Activated CD8-positive, alpha-beta memory T cell treated with anti-CD3 and anti-CD28 coated beads, Interleukin-2, amount 50 U/mL, for 24 hours (primary cell): ENCODE measurements at regions not wholly inside any gene's neighbourhood (a gene's known extent, or its start where the extent isn't known, plus 50 kb on each side); places are given as distances from the start of the nearest gene placed in this dataset.

Experiments used
- DNase-seq: peaks from one replicate; pipeline ENCODE4 v3.0.0-alpha.2; 2020; ENCODE audit errors: extremely low read depth

DNA sequence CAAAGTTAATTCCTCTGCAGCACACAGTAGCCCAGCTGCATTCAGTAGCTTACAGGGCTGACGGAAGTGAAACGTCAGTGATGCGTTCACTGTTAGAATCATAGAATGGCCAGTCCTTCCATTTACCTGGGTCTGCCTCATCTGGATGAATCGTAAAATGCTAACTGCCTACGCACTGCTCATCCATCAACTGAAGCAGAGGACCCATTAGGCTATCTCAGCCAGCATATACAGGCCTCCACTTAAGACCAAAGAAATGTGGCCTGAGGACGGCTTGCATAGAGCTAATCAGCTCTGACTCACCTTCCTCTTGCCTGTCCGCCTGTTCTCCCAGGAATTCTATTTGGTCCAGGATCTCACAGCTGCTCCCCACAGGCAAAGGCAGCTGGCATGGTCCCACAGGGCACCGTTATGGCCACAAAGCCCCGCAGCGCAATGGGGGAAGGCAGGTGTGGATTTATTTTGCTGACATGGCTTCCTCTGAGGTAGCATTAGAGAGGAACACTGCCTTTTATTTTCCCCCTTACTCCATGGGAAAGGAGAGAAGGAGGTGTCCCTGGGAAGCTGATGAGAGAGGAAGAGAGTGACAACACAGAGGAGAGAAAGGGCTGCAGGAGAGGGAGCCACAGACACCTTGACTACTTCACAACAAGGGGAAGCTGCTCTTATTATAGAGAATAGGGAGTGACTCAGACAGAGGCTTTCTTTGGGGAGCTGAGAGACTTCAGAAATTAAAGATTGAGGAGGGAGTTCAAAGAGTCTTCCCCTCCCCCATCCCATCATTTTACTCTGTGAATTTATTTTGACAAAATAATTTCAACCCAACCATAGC lies 177.6 kb downstream of the HHIPL2 start:
- DNase-seq: no peak

DNA sequence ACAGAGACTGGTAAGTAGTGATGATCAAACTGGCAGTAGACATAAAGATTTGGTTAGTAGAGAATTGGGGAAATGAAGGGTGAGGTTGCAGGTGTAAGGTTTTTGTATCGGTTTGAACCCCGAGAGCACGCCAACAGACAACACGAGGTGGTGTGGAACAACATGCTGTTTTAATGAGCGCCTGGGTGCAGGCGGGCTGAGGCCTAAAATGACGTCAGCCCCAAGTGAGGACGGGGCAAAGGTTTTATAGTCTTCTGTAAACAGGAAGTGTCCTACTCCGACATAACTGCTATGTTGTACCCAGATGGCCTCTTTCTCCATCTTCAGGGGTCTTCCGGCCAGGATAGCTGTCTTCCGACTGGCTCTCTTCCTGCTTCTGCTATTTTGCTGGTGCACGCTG lies 178.8 kb downstream of the HHIPL2 start:
- no peak for DNase-seq

DNA sequence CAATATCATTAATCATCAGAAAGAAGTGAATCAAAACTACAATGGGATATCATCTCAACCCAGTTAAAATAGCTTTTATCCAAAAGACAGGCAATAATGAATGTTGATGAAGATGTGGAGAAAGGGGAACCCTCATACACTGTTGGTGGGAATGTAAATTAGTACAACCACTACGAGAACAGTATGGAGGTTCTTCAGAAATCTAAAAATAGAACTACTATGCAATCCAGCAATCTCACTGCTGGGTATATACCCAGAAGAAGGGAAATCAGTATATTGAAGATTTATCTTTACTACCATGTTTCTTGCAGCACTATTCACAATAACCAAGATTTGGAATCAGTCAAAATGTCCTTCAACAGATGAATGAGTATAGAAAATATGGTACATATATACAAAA lies 189.8 kb downstream of the HHIPL2 start:
- no peak for DNase-seq

DNA sequence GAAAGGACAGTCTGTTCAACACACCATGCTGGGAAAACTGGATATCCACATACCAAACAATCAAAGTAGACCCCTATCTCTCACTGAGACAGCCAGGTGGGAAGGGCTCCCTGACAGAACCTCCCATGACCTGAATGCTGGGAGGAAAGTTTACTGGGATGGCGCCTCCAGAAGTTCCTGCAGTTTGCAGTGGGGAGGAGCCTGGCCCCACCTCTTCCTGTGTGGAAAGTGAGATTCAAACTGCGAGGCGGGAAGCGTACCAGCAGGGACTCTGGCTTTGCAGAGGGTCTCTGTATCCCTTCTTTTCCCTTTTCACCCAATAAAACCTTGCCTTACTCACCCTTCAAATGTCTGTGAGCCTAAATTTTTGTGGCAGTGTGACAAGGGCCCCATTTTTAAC lies 190.7 kb downstream of the HHIPL2 start:
- no peak for DNase-seq

DNA sequence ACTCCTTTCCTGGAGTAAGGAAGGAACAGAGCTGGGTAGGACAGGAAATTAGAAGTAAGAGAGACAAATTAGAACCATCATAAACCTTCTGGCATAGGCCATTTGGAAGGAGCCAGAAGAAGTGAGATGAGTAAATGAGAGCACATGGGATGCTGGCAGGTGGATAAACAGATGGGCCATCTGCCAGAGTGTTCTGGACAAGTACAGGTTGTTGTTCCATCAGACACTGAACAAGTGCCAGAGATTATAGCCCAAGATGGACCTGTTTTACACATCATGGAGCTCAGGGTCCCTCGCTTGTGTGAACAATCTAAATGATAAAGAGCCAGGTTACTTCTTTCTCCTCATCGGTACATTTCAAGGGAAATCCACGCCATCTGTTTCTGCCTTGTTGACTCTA lies 200.3 kb downstream of the HHIPL2 start:
- no peak for DNase-seq

DNA sequence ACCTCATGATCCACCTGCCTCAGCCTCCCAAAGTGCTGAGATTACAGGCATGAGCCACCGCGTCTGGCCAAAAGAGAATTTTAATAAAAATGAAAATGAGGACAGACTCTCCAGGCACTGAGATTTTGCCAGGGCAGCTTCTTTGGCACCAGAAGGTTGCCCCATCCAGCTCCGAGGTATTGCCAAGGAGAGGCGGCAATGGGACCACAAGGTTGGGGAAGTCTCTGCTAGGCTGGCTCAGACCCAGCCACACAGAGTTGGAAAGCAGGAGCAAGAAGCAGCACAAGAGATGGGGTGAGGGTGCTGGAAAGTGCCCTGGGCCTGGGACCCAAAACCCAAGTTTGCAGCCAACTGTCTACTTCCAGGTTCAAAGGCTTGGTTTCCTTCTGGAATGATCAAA lies 200.9 kb downstream of the HHIPL2 start:
- DNase-seq: no peak

DNA sequence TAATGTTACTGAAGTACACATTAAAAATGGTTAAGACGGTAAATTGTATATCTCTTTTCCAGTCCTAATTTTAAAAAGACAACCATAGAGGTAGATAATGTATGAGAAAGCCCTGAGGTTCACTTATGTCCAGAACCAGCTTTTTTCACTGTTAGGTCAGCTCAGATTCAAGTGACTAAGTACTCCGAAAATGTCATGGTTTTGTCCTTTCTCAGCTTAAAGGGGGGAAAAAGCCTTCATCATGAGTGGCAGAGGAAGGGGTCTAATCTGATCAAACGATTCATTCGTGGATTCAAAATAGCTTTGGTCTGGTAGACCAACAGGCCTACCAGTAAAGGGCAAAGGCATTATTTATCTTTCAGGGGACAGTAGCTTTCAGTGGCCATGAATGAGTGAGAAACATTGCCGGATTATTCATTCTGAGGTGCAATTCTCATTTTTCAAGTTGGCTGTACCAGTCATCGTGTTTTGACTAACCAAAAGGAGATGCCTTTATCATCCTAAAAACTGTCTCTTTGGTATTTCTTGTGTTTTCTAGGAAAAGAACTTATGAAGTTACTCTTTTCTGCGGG lies 208.4 kb downstream of the HHIPL2 start:
- no peak for DNase-seq

DNA sequence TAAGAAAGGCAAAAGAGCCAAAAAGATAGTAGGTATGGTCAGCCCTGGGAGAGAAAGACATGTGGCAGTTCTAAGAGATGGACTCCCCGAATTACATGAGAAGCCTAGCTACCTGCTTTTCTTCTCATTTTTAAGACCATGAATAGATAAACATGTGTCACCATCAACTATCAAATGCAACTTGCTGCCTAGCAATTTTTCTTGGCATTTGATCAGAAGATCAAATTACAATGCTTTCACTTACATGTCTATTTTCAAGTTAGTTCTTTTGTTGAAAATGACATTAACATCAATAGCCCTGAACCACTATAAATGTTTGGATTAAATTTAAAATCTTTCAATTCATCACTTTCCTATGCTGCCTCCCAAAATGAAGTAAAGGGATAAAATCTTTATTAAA lies 212.3 kb downstream of the HHIPL2 start:
- no peak for DNase-seq

DNA sequence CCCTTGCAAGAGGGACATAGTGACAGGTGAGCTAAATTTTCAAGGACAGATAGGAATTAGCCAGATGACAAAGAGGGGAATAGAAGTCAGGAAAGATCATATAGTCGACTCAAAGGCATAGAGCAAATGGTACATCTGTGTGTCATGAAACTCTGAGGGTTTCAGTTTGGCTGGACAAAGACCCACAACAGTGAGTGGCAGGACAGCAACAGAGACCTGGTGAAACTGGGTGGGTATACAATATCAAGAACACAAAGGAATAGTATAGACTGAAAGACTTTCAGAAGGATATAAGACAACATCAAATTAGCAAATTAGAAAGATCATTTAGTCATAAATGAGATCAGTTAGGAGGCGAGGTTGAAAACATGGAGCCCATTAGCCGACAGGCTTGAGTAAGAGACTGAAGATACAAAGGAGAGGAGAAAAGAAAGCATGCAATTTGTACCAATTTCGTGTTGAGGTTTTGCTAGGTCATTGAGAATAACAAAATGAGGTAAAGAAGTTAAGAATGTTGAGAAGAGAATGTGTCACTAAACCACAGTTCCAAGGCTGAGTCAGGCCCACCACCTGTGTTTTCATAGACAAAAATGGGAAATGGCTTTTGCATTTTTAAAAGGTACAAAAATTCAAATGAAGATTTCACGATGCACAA lies 213.8 kb downstream of the HHIPL2 start:
- no peak for DNase-seq

DNA sequence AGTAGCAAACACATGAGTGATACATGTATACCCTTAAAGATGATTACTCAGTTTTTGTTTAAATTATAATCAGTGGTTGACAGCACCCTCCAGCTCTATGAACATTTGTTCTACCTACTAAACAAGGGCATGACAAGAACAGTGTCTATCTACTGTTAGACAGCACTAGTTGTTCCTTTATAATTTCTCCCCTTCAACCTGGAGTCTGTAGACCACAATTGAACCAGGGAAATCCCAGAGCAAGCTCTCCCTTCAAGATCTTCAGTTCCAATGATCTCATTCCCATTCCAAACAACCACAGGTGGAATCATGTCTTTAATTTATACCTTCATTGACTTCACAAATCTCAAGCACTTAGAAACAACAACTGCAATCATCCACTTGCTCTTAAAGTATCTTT lies 216.1 kb downstream of the HHIPL2 start:
- no peak for DNase-seq

DNA sequence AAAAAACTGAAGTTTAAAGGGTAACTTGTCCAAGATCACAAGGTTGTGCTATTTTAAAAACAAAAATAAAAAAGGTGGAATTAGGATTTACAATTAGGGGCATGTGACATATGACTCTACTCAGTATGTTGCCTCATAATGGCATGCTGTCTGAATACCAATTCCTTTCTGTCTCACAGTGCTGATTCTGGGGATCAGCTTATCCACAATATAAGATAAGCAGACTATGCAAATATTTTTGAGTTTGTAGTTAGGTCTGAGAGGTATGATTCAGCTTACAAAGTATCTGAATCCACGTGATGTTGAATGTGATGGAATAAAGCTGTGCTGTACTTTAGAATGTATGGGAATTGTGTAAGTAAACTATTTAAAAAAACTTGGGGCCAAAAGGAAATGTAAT lies 216.6 kb downstream of the HHIPL2 start:
- DNase-seq: no peak

DNA sequence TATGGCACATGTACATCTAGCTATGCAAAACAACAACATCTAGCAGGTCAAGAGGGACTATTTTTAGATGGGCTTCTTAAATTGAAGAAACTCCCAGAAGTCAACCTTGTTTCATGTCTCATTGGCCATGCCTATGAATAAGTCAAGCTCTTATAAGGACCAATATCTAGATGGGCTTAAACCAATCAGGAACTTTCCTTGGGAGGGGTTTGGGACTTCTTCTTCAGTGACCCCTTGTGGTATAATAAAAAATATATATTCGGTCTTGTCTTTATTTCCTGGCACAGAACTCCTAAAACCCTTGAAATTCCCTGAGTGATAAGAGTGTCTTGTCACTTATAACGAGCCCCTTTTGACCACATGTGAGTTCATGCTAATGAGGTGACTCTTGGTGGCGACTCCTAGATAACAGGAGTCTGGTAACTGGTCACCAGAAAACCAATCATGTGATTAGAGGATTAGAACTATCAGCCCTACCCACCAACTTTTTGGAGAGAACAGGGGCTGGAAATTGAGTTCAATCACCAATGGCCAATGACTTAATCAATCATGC lies 218.3 kb downstream of the HHIPL2 start:
- DNase-seq: no peak

DNA sequence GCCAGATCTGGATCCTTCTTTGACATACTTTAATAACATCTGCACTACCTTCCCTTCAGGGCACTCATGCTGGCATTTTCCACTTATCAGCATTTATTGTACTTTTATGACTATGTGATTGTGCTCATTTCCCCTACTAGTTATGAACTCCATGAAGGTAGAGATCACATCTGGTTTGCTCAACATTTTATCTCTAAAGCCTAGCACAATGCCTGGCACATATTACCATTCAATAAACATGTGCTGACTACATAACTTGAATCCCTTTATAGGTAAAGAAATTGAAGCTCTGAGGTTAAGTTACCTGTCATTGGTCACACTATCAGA lies 221.2 kb downstream of the HHIPL2 start:
- DNase-seq: no peak

DNA sequence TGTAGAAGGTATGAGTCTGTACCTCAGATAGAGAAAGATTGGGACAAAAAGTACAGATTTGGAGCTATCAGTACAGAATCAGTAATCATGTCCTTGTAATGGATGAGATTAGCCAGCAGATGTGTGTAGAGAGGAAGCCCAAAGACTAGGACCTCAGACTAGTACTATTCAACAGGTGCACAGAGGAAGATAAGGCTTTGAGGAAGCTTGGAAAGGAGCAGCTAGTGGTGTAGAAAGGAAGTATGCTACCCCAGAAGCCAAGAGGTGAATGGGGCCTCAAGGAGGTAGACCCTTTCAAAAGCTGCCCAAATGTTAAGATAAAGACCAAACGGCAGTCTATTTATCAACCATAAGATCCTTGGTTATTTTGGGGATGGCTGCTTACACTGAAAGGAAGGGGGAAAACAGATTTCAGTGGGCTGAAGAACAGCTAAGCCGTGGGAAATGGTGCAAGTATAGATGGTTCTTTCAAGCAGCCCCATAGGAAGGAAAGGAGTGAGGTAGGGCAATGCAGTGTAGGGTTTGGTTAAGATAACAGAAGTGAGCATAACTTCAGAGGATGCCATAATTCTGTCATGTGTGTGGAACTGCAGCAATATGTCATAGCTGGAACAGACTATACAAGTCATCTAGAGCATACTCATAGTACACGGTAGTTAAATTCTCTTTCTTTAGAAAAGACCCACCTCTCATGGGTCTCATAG lies 221.7 kb downstream of the HHIPL2 start:
- DNase-seq: no peak

DNA sequence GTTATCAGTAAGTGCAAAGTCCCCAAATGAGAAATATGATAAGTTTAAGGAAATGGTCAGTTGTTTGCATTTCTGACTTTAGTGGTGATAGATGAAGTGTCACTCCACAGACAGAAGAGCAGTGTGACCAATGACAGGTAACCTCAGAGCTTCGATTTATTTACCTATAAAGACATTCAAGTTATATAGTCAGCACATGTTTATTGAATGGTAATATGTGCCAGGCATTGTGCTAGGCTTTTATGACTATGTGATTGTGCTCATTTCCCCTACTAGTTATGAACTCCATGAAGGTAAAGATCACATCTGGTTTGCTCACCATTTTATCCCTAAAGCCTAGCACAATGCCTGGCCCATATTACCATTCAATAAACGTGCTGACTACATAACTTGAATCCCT lies 222.4 kb downstream of the HHIPL2 start:
- no peak for DNase-seq

DNA sequence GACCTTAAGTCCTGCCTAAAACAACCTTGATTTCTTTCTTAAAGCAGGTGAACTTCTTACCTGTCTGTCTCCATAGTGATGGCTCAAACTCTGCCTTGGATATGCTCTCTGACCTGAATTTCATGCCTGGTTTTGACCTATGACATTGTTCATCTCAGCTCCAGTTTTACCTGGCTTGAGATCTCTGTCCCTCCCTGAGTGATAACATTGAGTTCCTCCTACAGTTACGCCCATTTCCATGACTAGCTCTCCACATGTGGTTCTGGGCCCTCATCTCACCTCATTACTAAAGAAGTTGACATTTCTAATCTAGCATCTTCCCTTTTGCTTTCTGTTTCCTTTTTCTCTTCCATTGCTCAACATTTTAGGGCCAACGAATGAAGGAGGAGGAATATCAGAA lies 233.1 kb downstream of the HHIPL2 start:
- no peak for DNase-seq

DNA sequence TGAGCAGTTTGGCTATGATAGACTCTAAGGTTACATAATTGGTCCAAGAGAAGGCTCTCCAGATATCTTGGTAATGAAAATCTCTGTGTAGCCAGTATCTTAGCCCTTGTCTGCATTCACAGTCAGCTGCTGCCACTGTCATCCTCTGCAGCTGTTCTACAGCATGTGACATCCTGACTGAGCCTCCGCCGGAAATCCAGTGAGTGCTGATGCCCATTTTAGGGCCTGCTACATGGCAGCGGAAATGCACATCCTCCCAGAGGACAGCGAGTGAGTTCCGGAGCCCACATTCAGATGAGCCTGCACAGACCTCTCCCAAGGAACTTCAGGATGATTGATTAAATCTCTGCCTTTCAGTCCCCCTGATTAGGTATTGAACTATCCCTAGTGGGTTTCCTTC lies 237.1 kb downstream of the HHIPL2 start:
- DNase-seq: no peak

DNA sequence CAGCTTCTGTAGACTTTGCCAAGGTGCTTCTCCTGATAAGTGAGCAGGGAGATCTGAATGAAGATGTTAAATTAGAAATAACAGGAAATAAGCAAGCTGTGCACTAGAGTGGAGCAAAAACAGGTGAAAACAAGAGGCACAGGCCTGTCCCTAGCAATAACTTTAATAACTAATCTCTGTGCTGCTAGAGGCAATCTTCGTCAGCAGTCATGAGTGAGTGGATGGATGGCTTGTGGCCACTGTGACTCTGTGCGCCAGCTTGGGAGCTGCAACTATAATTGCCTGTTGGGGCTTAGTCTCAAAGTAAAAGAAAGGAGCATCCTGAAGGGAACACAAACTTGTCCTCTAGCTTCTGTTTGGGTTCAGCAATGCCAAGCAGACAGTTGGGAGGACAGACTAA lies 240.3 kb downstream of the HHIPL2 start:
- DNase-seq: no peak

DNA sequence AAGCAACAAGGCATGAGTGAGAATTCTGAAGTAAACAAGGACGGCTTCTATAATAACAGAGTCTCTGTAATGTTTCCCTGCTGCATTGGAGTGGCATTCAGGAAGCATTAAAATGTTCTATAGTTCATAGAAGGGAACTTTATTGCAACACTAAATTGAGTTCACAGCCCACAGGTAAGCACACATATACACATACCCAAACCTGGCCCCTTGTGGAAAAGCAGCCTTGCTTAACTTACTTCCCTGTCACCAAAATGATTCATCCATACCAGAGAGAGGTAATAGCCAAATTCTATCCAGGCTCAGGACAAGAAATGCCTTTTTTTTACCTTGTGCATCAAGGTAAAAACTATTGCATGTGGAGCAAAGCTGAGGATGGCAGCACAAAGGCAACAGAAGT lies 241.4 kb downstream of the HHIPL2 start:
- no peak for DNase-seq

DNA sequence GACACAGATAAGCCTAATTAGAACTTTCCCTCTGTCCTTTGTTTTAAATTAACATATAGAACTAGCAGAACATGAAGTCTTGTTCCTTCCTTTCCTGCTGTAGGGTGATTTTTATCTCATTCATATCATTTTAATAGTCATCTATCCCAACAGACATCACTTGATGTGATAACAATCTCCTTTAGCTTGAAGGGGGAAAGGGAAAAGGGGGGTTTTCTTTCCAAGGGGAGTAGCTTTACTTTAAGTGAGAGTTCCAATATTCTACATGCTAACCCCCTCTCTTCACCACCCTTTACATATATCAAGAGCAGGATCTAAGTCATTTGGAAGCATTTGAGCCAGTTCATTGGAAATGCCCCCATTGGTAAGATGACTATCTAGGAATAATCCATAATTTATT lies 241.9 kb downstream of the HHIPL2 start:
- DNase-seq: no peak

DNA sequence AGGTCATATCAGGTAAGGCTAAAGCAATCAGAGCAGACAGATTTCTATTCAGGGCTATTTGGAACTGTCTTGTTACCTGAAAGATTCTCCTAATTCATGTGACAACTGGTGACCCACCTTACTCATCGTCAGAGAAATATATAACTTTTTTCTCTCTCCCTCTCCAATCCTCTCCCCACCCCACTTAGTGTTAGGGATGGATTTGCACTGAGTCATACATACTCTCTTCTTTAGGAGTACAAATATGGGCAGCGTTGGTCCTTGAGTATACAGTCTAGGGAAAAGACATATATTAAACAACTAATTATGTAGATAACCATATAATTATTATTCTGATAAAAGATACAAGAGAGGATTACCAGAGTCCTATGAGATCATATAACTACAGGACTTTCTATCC lies 246.3 kb downstream of the HHIPL2 start:
- no peak for DNase-seq

DNA sequence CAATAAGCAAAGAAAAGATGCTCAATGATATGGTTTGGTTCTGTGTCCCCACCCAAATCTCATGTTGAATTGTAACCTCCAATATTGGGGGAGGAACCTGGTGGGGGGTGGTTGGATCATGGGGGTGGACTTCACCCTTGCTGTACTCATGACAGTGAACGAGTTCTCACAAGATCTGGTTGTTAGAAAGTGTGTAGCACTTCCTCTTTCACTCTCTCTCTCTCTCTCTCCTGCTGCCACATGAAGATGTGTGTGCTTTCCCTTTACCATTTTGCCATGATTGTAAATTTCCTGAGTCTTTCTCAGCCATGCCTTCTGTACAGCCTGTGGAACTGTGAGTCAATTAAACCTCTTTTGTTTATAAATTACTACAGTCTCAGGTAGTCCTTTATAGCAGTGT lies 248.4 kb downstream of the HHIPL2 start:
- no peak for DNase-seq

DNA sequence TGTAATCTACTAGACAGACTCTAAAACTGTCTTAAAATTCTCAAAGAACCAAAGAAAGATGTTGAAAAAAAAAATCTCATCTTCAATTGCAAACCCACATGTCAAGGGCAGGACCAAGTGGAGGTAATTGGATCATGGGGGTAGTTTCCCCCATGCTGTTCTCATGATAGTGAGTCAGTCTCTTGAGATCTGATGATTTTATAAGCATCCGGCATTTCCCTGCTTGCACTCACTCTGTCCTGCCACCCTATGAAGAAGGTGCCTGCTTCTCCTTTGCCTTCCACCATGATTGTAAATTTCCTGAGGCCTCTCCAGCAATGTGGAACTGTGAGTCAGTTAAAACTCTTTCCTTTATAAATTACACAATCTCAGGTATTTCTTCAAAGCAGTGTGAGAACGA lies 257.0 kb downstream of the HHIPL2 start:
- DNase-seq: no peak
